ENCODE measurements at regions not wholly inside any gene's neighbourhood (a gene's known extent, or its start where the extent isn't known, plus 50 kb on each side); places are given as distances from the start of the nearest gene placed in this dataset.
"Not testable (repeated sequence)": the region's sequence is repeated elsewhere in the genome, so short reads cannot be mapped to it uniquely, and the experiment has no call there.

DNA sequence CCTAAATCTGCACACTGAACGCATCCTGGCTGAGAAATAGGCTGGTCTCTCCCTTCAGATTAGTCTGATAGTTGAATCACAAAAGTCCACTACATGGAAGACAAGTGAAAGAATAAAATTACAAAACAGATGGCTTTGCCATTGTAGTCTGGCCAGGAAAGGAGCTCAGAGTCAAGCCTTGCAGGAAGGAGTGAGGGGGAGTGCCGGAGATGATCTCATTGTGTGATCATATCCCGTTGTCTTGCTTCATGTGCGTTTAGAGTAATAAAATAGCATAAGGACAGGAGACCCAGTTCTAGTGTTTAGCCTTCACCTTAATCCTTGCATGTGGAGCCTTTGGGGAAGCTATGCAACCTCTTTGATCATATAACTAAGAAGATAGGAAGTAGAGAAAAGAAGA lies 666.7 kb upstream of the RAG2 start:
- DNase-seq (ENCODE audit: extremely low spot score, unreplicated experiment), result no peak
- Mint-ChIP-seq H3K9me3 (ENCODE audit: unreplicated experiment) (no peaks in the 10 kb centered on the region), H3K36me3 (ENCODE audit: unreplicated experiment) (no peaks in the 10 kb centered on the region), H3K27me3 (ENCODE audit: unreplicated experiment) (no peaks in the 10 kb centered on the region), H3K4me3 (ENCODE audit: unreplicated experiment) (no peak overlapping the region), H3K27ac (ENCODE audit: unreplicated experiment) (no peak overlapping the region), H3K4me1 (ENCODE audit: unreplicated experiment) (no peaks in the 10 kb centered on the region)
- TF ChIP-seq CTCF (IDR thresholded peaks at IDR 0.05), result no peak

DNA sequence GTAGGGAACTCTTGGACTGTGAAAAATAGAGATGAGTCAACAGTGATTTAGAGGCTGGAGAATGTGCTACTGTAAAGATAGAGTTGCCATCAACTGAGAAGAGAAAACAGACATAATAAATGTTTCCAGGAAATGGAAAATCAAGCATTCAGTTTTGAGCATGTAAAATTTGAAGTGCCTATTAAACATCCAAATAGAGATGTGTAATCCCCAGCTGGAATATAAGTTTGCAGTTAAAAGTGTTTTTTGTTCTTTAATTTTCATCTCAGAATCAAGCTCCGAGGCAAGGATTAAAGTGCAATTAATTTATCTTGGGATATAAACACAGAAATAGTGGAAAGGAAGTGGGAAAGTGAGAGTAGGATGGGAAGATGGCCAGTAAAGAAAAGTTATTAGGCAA lies 666.0 kb upstream of the RAG2 start:
- no peaks in the 10 kb centered on the region for H3K4me1 Mint-ChIP-seq (ENCODE audit: unreplicated experiment)
- TF ChIP-seq CTCF (IDR thresholded peaks at IDR 0.05), result no peak
- no peaks in the 10 kb centered on the region for H3K9me3 Mint-ChIP-seq (ENCODE audit: unreplicated experiment)

GRCh38 chr11:37263467-37263866 lies 665.4 kb upstream of the RAG2 start:
- not testable (repeated sequence) for H3K36me3 Mint-ChIP-seq (ENCODE audit: unreplicated experiment); H3K4me1 Mint-ChIP-seq (ENCODE audit: unreplicated experiment); H3K9me3 Mint-ChIP-seq (ENCODE audit: unreplicated experiment); H3K27me3 Mint-ChIP-seq (ENCODE audit: unreplicated experiment); H3K4me3 Mint-ChIP-seq (ENCODE audit: unreplicated experiment); H3K27ac Mint-ChIP-seq (ENCODE audit: unreplicated experiment); DNase-seq (ENCODE audit: extremely low spot score, unreplicated experiment)

More for the DNA sequence above, 666.0 kb upstream of the RAG2 start:
- Mint-ChIP-seq H3K27ac (ENCODE audit: unreplicated experiment) (no peak overlapping the region), H3K27me3 (ENCODE audit: unreplicated experiment) (no peaks in the 10 kb centered on the region), H3K4me3 (ENCODE audit: unreplicated experiment) (no peak overlapping the region), H3K36me3 (ENCODE audit: unreplicated experiment) (no peaks in the 10 kb centered on the region)
- no peak for DNase-seq (ENCODE audit: extremely low spot score, unreplicated experiment)

GRCh38 chr11:37259734-37260133 lies 661.7 kb upstream of the RAG2 start:
- no peaks in the 10 kb centered on the region for H3K4me1 Mint-ChIP-seq (ENCODE audit: unreplicated experiment)
- no peak overlapping the region for H3K27ac Mint-ChIP-seq (ENCODE audit: unreplicated experiment)
- no peaks in the 10 kb centered on the region for H3K9me3 Mint-ChIP-seq (ENCODE audit: unreplicated experiment)
- no peaks in the 10 kb centered on the region for H3K36me3 Mint-ChIP-seq (ENCODE audit: unreplicated experiment)
- no peak for TF ChIP-seq CTCF (IDR thresholded peaks at IDR 0.05)
- H3K4me3 Mint-ChIP-seq (ENCODE audit: unreplicated experiment), result no peak overlapping the region
- DNase-seq (ENCODE audit: extremely low spot score, unreplicated experiment), result no peak
- H3K27me3 Mint-ChIP-seq (ENCODE audit: unreplicated experiment), result no peaks in the 10 kb centered on the region

- DNase-seq (ENCODE audit: extremely low spot score, unreplicated experiment), result no peak
- peaks cover 2% of the 10 kb centered on the region for H3K9me3 Mint-ChIP-seq (ENCODE audit: unreplicated experiment)
- no peak overlapping the region for H3K27ac Mint-ChIP-seq (ENCODE audit: unreplicated experiment)
- no peaks in the 10 kb centered on the region for H3K4me1 Mint-ChIP-seq (ENCODE audit: unreplicated experiment)
- no peaks in the 10 kb centered on the region for H3K27me3 Mint-ChIP-seq (ENCODE audit: unreplicated experiment)
- no peak overlapping the region for H3K4me3 Mint-ChIP-seq (ENCODE audit: unreplicated experiment)
- no peaks in the 10 kb centered on the region for H3K36me3 Mint-ChIP-seq (ENCODE audit: unreplicated experiment)
- TF ChIP-seq CTCF (IDR thresholded peaks at IDR 0.05), result no peak
These were observed 650.1 kb upstream of the RAG2 start for GRCh38 chr11:37248145-37248544.

GRCh38 chr11:37246092-37246491 lies 648.1 kb upstream of the RAG2 start:
- H3K9me3 Mint-ChIP-seq (ENCODE audit: unreplicated experiment); H3K27ac Mint-ChIP-seq (ENCODE audit: unreplicated experiment); H3K4me3 Mint-ChIP-seq (ENCODE audit: unreplicated experiment); H3K4me1 Mint-ChIP-seq (ENCODE audit: unreplicated experiment); H3K36me3 Mint-ChIP-seq (ENCODE audit: unreplicated experiment); H3K27me3 Mint-ChIP-seq (ENCODE audit: unreplicated experiment); DNase-seq (ENCODE audit: extremely low spot score, unreplicated experiment): not testable (repeated sequence)

Data from osteocyte (in vitro differentiated cells).